GM04503 (cell line): ENCODE measurements at regions not wholly inside any gene's neighbourhood (a gene's known extent, or its start where the extent isn't known, plus 50 kb on each side); places are given as distances from the start of the nearest gene placed in this dataset.

Experiments
- DNase-seq: peaks from one replicate; pipeline ENCODE4 v3.0.0-alpha.2; 2012; ENCODE audit warnings: low read depth

- no peak for DNase-seq
Measured at GRCh38 chr2:120976501-120977307, 241.0 kb downstream of the GLI2 start.

GRCh38 chr2:120977582-120978358, 242.1 kb downstream of the GLI2 start:
- DNase-seq = no peak

GRCh38 chr2:120978359-120979050, 242.8 kb downstream of the GLI2 start:
- no peak for DNase-seq

GRCh38 chr2:120979398-120979797, 243.7 kb downstream of the GLI2 start:
- no peak for DNase-seq

GRCh38 chr2:120979921-120980320, 244.3 kb downstream of the GLI2 start:
- DNase-seq = no peak

GRCh38 chr2:120981443-120981842, 245.8 kb downstream of the GLI2 start:
- no peak for DNase-seq

- no peak for DNase-seq
Measured at GRCh38 chr2:120982598-120982997, 246.9 kb downstream of the GLI2 start.

- DNase-seq = no peak
Measured at GRCh38 chr2:120983344-120983743, 247.7 kb downstream of the GLI2 start.

GRCh38 chr2:120984046-120984445, 248.4 kb downstream of the GLI2 start:
- no peak for DNase-seq

- no peak for DNase-seq
Measured at GRCh38 chr2:120984452-120985173, 248.9 kb downstream of the GLI2 start.

GRCh38 chr2:120985174-120985996, 249.7 kb downstream of the GLI2 start:
- no peak for DNase-seq

GRCh38 chr2:120985997-120986651, 250.5 kb downstream of the GLI2 start:
- DNase-seq = no peak

GRCh38 chr2:120986898-120987650, 251.4 kb downstream of the GLI2 start:
- no peak for DNase-seq

GRCh38 chr2:120988051-120988699, 252.5 kb downstream of the GLI2 start:
- DNase-seq = no peak

GRCh38 chr2:120988700-120989511, 253.2 kb downstream of the GLI2 start:
- DNase-seq = no peak

- no peak for DNase-seq
Measured at GRCh38 chr2:120989512-120990441, 254.1 kb downstream of the GLI2 start.

GRCh38 chr2:120990451-120990871, 254.8 kb downstream of the GLI2 start:
- no peak for DNase-seq
